Peyer's patch (tissue), 4 donors: ENCODE measurements at regions not wholly inside any gene's neighbourhood (a gene's known extent, or its start where the extent isn't known, plus 50 kb on each side); places are given as distances from the start of the nearest gene placed in this dataset.

ENCODE experiments used
- DNase-seq, 3 donors: peaks; one replicate each; pipeline ENCODE4 v3.0.0-alpha.2; 2017 to 2019
- H3K27ac ChIP-seq, 4 donors: fragments of 200-600 bp; sonication (generic); one replicate each; pipeline ENCODE4 v1.5.1; 2016 to 2019
- H3K27me3 ChIP-seq, 2 donors: fragments of 200-600 bp; sonication (generic); one replicate each; pipeline ENCODE4 v1.5.1; 2019
- H3K36me3 ChIP-seq, 3 donors: fragments of 200-600 bp; sonication (generic); one replicate each; pipeline ENCODE4 v1.5.1; 2016 to 2019
- H3K4me1 ChIP-seq, 4 donors: fragments of 200-600 bp; sonication (generic); one replicate each; pipeline ENCODE4 v1.5.1; 2016 to 2019
- H3K4me3 ChIP-seq, 4 donors: fragments of 200-600 bp; sonication (generic); 1 replicate in 3 of 4; 2 replicates in 1 of 4; pipeline ENCODE4 v1.5.1; 2016 to 2019; ENCODE audit warnings: mild to moderate bottlenecking in 1 of 4
- H3K9me3 ChIP-seq, 4 donors: fragments of 200-600 bp; sonication (generic); one replicate each; pipeline ENCODE4 v1.5.1; 2016 to 2019; ENCODE audit warnings: mild to moderate bottlenecking in 1 of 4
- POLR2A ChIP-seq, 2 donors: fragments of 450-650 bp; IDR thresholded peaks; one replicate each; pipeline ENCODE4 v1.5.1; 2017; ENCODE audit warnings: antibody characterized with exemption in 2 of 2, mild to moderate bottlenecking in 2 of 2, moderate library complexity in 2 of 2
- TF ChIP-seq, protein P1 (sequence below), 6 experiments: fragments of 450-650 bp in 4 of 6; fragments of 200-600 bp in 2 of 6; sonication (generic) in 1 of 6; IDR thresholded peaks; one replicate each; pipeline ENCODE4 v1.5.1; 2017 to 2019; ENCODE audit warnings: antibody characterized with exemption in 6 of 6, mild to moderate bottlenecking in 3 of 6, moderate library complexity in 1 of 6

GRCh38 chr18:2381539-2381938, 189.8 kb downstream of the METTL4 start:
- Histone ChIP-seq H3K9me3 (no peaks in the 10 kb centered on the region), H3K27ac (no peak overlapping the region), H3K27me3 (no peaks in the 10 kb centered on the region), H3K4me3 (no peak overlapping the region), H3K4me1 (no peaks in the 10 kb centered on the region), H3K36me3 (no peaks in the 10 kb centered on the region)
- TF ChIP-seq POLR2A (IDR thresholded peaks at IDR 0.05): no peak
- TF ChIP-seq, protein P1, sequence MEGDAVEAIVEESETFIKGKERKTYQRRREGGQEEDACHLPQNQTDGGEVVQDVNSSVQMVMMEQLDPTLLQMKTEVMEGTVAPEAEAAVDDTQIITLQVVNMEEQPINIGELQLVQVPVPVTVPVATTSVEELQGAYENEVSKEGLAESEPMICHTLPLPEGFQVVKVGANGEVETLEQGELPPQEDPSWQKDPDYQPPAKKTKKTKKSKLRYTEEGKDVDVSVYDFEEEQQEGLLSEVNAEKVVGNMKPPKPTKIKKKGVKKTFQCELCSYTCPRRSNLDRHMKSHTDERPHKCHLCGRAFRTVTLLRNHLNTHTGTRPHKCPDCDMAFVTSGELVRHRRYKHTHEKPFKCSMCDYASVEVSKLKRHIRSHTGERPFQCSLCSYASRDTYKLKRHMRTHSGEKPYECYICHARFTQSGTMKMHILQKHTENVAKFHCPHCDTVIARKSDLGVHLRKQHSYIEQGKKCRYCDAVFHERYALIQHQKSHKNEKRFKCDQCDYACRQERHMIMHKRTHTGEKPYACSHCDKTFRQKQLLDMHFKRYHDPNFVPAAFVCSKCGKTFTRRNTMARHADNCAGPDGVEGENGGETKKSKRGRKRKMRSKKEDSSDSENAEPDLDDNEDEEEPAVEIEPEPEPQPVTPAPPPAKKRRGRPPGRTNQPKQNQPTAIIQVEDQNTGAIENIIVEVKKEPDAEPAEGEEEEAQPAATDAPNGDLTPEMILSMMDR (IDR thresholded peaks at IDR 0.05): no peak
- DNase-seq: no peak

GRCh38 chr18:2387588-2387987, 183.7 kb downstream of the METTL4 start:
- Histone ChIP-seq H3K27ac (no peak overlapping the region), H3K36me3 (no peaks in the 10 kb centered on the region), H3K4me3 (no peak overlapping the region), H3K9me3 (no peaks in the 10 kb centered on the region), H3K4me1 (no peaks in the 10 kb centered on the region), H3K27me3 (no peaks in the 10 kb centered on the region)
- TF ChIP-seq, protein P1 (IDR thresholded peaks at IDR 0.05): no peak
- no peak for TF ChIP-seq POLR2A (IDR thresholded peaks at IDR 0.05)
- DNase-seq: no peak

GRCh38 chr18:2390158-2390557, 181.1 kb downstream of the METTL4 start:
- Histone ChIP-seq H3K9me3 (no peaks in the 10 kb centered on the region), H3K27me3 (no peaks in the 10 kb centered on the region), H3K27ac (no peak overlapping the region), H3K4me1 (no peaks in the 10 kb centered on the region), H3K4me3 (no peak overlapping the region), H3K36me3 (no peaks in the 10 kb centered on the region)
- no peak for TF ChIP-seq POLR2A (IDR thresholded peaks at IDR 0.05)
- TF ChIP-seq, protein P1 (IDR thresholded peaks at IDR 0.05): no peak
- no peak for DNase-seq

DNA sequence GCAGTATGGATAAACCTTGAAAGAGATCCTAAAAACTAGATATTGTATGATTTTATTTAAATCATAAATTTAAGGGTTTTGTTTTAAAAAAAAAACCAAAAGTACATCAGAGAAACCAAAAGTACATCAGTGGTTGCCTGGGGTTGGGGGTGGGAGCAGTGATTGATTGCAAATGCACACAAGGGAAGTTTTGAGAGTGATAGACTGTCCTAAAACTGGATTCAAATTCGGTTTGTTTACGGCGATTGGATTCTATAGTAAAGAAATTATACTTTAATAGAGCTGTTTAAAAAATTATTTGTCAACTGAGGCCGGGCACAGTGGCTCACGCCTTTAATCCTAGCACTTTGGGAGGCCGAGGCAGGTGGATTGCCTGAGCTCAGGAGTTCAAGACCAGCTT, 179.8 kb downstream of the METTL4 start:
- no peaks in the 10 kb centered on the region for H3K27me3 ChIP-seq
- no peak for TF ChIP-seq POLR2A (IDR thresholded peaks at IDR 0.05)
- TF ChIP-seq, protein P1 (IDR thresholded peaks at IDR 0.05): no peak
- no peak for DNase-seq

GRCh38 chr18:2392446-2392845, 178.9 kb downstream of the METTL4 start:
- TF ChIP-seq POLR2A (IDR thresholded peaks at IDR 0.05): no peak
- TF ChIP-seq, protein P1 (IDR thresholded peaks at IDR 0.05): no peak
- no peaks in the 10 kb centered on the region for H3K4me1 ChIP-seq
- no peak for DNase-seq
- no peaks in the 10 kb centered on the region for H3K36me3 ChIP-seq
- no peaks in the 10 kb centered on the region for H3K9me3 ChIP-seq
- H3K4me3 ChIP-seq: no peak overlapping the region
- H3K27me3 ChIP-seq: no peaks in the 10 kb centered on the region
- H3K27ac ChIP-seq: no peak overlapping the region

More for the DNA sequence above, 179.8 kb downstream of the METTL4 start:
- Histone ChIP-seq H3K9me3 (no peaks in the 10 kb centered on the region), H3K36me3 (no peaks in the 10 kb centered on the region), H3K27ac (no peak overlapping the region), H3K4me1 (no peaks in the 10 kb centered on the region), H3K4me3 (no peak overlapping the region)

GRCh38 chr18:2394684-2395083, 176.6 kb downstream of the METTL4 start:
- no peaks in the 10 kb centered on the region for H3K36me3 ChIP-seq
- H3K9me3 ChIP-seq: no peaks in the 10 kb centered on the region
- TF ChIP-seq, protein P1 (IDR thresholded peaks at IDR 0.05): no peak
- no peak for TF ChIP-seq POLR2A (IDR thresholded peaks at IDR 0.05)
- no peak overlapping the region for H3K4me3 ChIP-seq
- H3K27ac ChIP-seq: no peak overlapping the region
- H3K27me3 ChIP-seq: no peaks in the 10 kb centered on the region
- H3K4me1 ChIP-seq: no peaks in the 10 kb centered on the region
- no peak for DNase-seq
